GM23338 (cell line): ENCODE measurements at regions not wholly inside any gene's neighbourhood (a gene's known extent, or its start where the extent isn't known, plus 50 kb on each side); places are given as distances from the start of the nearest gene placed in this dataset.

Source experiments
- EZH2 ChIP-seq: fragments of 200-600 bp; sonication (generic); IDR thresholded peaks from one replicate; pipeline ENCODE4 v1.8.0; 2017; ENCODE audit warnings: antibody characterized with exemption, mild to moderate bottlenecking, low read depth; ENCODE audit not compliant: unreplicated experiment
- EZH2phosphoT487 ChIP-seq: fragments of 200-600 bp; sonication (generic); IDR thresholded peaks from one replicate; pipeline ENCODE4 v1.8.1; 2018; ENCODE audit warnings: antibody characterized with exemption; ENCODE audit not compliant: unreplicated experiment
- STAT1 ChIP-seq: IDR thresholded peaks from one replicate; pipeline ENCODE4 v1.6.1; 2016; ENCODE audit warnings: antibody characterized with exemption; ENCODE audit not compliant: unreplicated experiment
- ZNF331 ChIP-seq: fragments of 250-450 bp; sonication (Bioruptor Pico); IDR thresholded peaks from 2 replicates; pipeline ENCODE4 v1.5.0; 2020; ENCODE audit warnings: low read depth, mild to moderate bottlenecking, moderate library complexity
- ZNF462 ChIP-seq: fragments of 250-450 bp; sonication (Bioruptor Pico); IDR thresholded peaks from 2 replicates; pipeline ENCODE4 v1.5.0; 2020; ENCODE audit warnings: mild to moderate bottlenecking, moderate library complexity
- TF ChIP-seq, protein P1 (sequence below): IDR thresholded peaks from 2 replicates; pipeline ENCODE4 v1.6.1; 2016; ENCODE audit warnings: antibody characterized with exemption

- no peak for TF ChIP-seq ZNF462
- TF ChIP-seq STAT1: no peak
- no peak for TF ChIP-seq EZH2
- TF ChIP-seq EZH2phosphoT487: no peak
- TF ChIP-seq ZNF331 (CRISPR knock-in tag): no peak
- TF ChIP-seq, protein P1, sequence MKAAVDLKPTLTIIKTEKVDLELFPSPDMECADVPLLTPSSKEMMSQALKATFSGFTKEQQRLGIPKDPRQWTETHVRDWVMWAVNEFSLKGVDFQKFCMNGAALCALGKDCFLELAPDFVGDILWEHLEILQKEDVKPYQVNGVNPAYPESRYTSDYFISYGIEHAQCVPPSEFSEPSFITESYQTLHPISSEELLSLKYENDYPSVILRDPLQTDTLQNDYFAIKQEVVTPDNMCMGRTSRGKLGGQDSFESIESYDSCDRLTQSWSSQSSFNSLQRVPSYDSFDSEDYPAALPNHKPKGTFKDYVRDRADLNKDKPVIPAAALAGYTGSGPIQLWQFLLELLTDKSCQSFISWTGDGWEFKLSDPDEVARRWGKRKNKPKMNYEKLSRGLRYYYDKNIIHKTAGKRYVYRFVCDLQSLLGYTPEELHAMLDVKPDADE: no peak
These were observed 55.0 kb upstream of the SGPP1 start (continued) for GRCh38 chr14:63782683-63783389.
